H1 (cell line): ENCODE measurements at regions not wholly inside any gene's neighbourhood (a gene's known extent, or its start where the extent isn't known, plus 50 kb on each side); places are given as distances from the start of the nearest gene placed in this dataset.

ENCODE experiments used
- TEAD4 ChIP-seq: IDR thresholded peaks from 2 replicates; pipeline ENCODE4 v1.6.1; 2012; ENCODE audit warnings: low read depth, low read length, inconsistent platforms, mixed read lengths

GRCh38 chr9:85405566-85405950 is 336.2 kb downstream of the AGTPBP1 start (continued):
- TF ChIP-seq TEAD4: no peak
